ENCODE measurements at regions not wholly inside any gene's neighbourhood (a gene's known extent, or its start where the extent isn't known, plus 50 kb on each side); places are given as distances from the start of the nearest gene placed in this dataset.

- H3K27ac ChIP-seq, result no peak overlapping the region
- 89% methylated on average over 3 of the region's 3 CpGs for WGBS, 2 donors
- intact Hi-C loops (cut with DNase I), result no loop called here
These were observed 288.1 kb downstream of the TMEM167A start for GRCh38 chr5:82789095-82789494.

GRCh38 chr5:82786748-82787147 is 290.4 kb downstream of the TMEM167A start:
- no peak for ATAC-seq
- WGBS, 2 donors, result 95 to 99% methylated on average over 3 of the region's 3 CpGs
- H3K4me3 ChIP-seq, result no peak overlapping the region
- intact Hi-C loops (cut with DNase I), result no loop called here
- no peak overlapping the region for H3K27ac ChIP-seq
- H3K27me3 ChIP-seq, result no peaks in the 10 kb centered on the region
- no peaks in the 10 kb centered on the region for H3K36me3 ChIP-seq (replicated peaks in 1 of 2; ENCODE audit: insufficient read depth in 1 of 2, low read depth in 2 of 2)
- no peak for DNase-seq
- H3K9me3 ChIP-seq, result no peaks in the 10 kb centered on the region
- TF ChIP-seq CTCF (IDR thresholded peaks at IDR 0.05), result no peak
- TF ChIP-seq POLR2A (IDR thresholded peaks at IDR 0.05), result no peak
- H3K4me1 ChIP-seq, result peaks cover 9% of the 10 kb centered on the region

More at GRCh38 chr5:82789095-82789494, 288.1 kb downstream of the TMEM167A start:
- DNase-seq (no peak), ATAC-seq (no peak)
- H3K27me3 ChIP-seq, result no peaks in the 10 kb centered on the region
- TF ChIP-seq CTCF (IDR thresholded peaks at IDR 0.05), result no peak
- TF ChIP-seq POLR2A (IDR thresholded peaks at IDR 0.05), result no peak
- H3K4me3 ChIP-seq, result no peak overlapping the region
- no peaks in the 10 kb centered on the region for H3K9me3 ChIP-seq
- peaks cover 9% of the 10 kb centered on the region for H3K4me1 ChIP-seq
- no peaks in the 10 kb centered on the region for H3K36me3 ChIP-seq (replicated peaks in 1 of 2; ENCODE audit: insufficient read depth in 1 of 2, low read depth in 2 of 2)

GRCh38 chr5:82785882-82786509 is 291.2 kb downstream of the TMEM167A start:
- intact Hi-C loops (cut with DNase I), result no loop called here
- H3K36me3 ChIP-seq (replicated peaks in 1 of 2; ENCODE audit: insufficient read depth in 1 of 2, low read depth in 2 of 2), result no peaks in the 10 kb centered on the region
- DNase-seq (no peak), ATAC-seq (no peak)
- no peak overlapping the region for H3K4me3 ChIP-seq
- no peaks in the 10 kb centered on the region for H3K9me3 ChIP-seq
- peaks cover 9% of the 10 kb centered on the region for H3K4me1 ChIP-seq
- no peak overlapping the region for H3K27ac ChIP-seq
- H3K27me3 ChIP-seq, result no peaks in the 10 kb centered on the region
- no peak for TF ChIP-seq POLR2A (IDR thresholded peaks at IDR 0.05)
- no peak for TF ChIP-seq CTCF (IDR thresholded peaks at IDR 0.05)

GRCh38 chr5:82785456-82785855 is 291.7 kb downstream of the TMEM167A start:
- ATAC-seq, result no peak
- no peak for DNase-seq
- Histone ChIP-seq H3K27ac (no peak overlapping the region), H3K4me3 (no peak overlapping the region), H3K36me3 (replicated peaks in 1 of 2; ENCODE audit: insufficient read depth in 1 of 2, low read depth in 2 of 2) (no peaks in the 10 kb centered on the region), H3K27me3 (no peaks in the 10 kb centered on the region), H3K4me1 (peaks cover 9% of the 10 kb centered on the region), H3K9me3 (no peaks in the 10 kb centered on the region)
- intact Hi-C loops (cut with DNase I), result no loop called here
- TF ChIP-seq CTCF (IDR thresholded peaks at IDR 0.05), result no peak

GRCh38 chr5:82784521-82784920 is 292.7 kb downstream of the TMEM167A start:
- no peak for ATAC-seq
- Histone ChIP-seq H3K4me3 (no peak overlapping the region), H3K27ac (no peak overlapping the region), H3K27me3 (no peaks in the 10 kb centered on the region), H3K9me3 (no peaks in the 10 kb centered on the region), H3K36me3 (replicated peaks in 1 of 2; ENCODE audit: insufficient read depth in 1 of 2, low read depth in 2 of 2) (no peaks in the 10 kb centered on the region), H3K4me1 (peaks cover 9% of the 10 kb centered on the region)
- WGBS, 2 donors, result 86 to 100% methylated on average over 1 of the region's 1 CpG
- intact Hi-C loops (cut with DNase I), result no loop called here
- no peak for TF ChIP-seq POLR2A (IDR thresholded peaks at IDR 0.05)
- TF ChIP-seq CTCF (IDR thresholded peaks at IDR 0.05), result no peak
- no peak for DNase-seq

Measured in body of pancreas (tissue), 4 donors.